Frontal cortex (tissue), 4 donors: ENCODE measurements at regions not wholly inside any gene's neighbourhood (a gene's known extent, or its start where the extent isn't known, plus 50 kb on each side); places are given as distances from the start of the nearest gene placed in this dataset. TPM values are rescaled to one million over a fixed set of nuclear protein-coding genes. Genes with fewer than 3 reads are reported as not detected.

Experiments used
- DNase-seq, 2 donors: peaks; one replicate each; pipeline ENCODE4 v3.0.0; 2012; ENCODE audit warnings: low spot score in 2 of 2
- FAIRE-seq: peaks from 2 replicates; lab custom pipeline; 2012; peaks lifted over from hg19 to GRCh38; lab: Jason Lieb, UNC
- small RNA-seq: library from RNA; depleted of rRNA; stranded (forward); fragments of <200 nt; gene quantifications from one replicate; pipeline ENCODE3, GENCODE V24; 2014
- donor health status: control.
- donor health status: control.
- donor health status: control.

DNA sequence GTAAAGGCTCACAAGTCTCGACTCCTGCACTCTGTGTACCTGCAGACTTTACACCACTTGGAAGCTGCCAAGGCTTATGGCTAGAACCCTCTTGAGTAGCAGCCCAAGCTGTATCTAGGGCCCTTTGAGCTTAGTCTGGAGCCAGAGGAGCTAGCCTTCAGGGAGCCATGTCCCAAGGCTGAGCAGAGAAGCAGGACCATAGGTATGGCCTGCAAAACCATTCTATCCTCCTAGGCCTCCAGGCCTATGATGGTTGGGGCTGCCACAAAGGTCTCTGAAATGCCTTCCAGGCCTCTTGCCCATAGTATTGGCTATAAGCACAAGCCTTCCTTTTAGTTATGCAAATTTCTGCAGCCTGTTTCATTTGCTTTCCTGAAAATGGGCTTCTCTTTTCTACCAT is 380.7 kb upstream of the CPXCR1 start:
- no peak for FAIRE-seq
- no peak for DNase-seq

DNA sequence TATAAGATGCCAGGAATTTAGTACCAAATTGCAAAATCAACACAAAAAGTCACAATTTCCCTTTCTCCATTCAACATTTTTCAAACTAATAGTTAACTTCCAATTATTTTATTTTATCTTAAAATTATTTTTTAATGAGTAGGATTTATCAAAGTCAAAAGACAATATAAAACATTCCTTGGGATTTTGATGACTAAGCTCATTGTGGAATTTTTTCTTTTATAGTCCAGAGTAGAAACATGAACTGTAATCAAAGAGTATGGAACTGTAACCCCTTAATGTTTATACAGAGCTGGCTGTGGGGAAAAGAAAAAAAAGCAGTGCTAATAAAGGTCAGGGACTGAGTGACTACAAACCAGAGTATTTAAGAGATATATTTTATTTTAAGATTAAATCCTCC is 368.6 kb upstream of the CPXCR1 start:
- DNase-seq (no peak), FAIRE-seq (no peak)

- DNase-seq (no peak), FAIRE-seq (no peak)
These were observed 349.5 kb upstream of the CPXCR1 start for GRCh38 chrX:88397551-88397950.

DNA sequence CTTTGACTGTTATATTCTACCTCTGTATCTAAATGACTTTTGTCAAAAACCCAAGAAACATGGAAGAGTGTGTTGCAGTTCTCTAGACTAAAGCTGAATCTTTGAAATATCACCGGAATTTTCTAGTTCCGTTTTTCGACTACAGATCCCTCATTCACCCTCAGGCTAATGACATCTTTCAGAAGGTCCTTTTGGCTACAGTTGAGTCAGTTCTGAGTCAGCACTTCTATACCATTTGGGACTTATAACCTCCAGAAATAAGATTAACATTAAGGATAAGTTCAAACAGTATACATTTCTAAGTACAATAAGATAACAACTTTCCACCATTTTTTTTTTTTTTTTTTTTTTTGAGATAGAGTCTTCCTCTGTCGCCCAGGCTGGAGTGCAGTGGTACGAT is 331.0 kb upstream of the CPXCR1 start:
- DNase-seq, result no peak
- FAIRE-seq, result no peak

- DNase-seq, result no peak
- FAIRE-seq, result no peak
These were observed 330.1 kb upstream of the CPXCR1 start for GRCh38 chrX:88416965-88417364.

DNA sequence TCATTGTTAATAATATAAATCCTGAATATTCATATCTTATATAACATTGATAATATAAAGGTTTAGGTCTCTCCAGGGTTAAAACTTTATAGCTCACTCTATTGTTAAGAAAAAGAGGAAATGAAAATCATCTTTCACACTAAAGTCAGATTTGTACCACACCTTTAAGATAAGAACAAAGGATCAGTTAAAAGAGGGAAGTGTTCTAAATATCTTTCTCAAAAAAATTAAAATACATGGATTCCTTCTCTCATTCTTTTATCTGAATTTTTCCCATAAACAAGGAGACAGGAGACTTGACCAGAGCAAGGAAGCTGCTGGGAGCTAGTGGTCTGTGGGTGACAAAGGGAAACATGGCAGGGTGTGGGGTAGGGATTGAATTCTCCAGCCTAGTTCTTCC is 323.0 kb upstream of the CPXCR1 start:
- no peak for FAIRE-seq

GRCh38 chrX:88424541-88424940 is 322.5 kb upstream of the CPXCR1 start:
- DNase-seq (no peak), FAIRE-seq (no peak)

More for the DNA sequence above, 323.0 kb upstream of the CPXCR1 start:
- no peak for DNase-seq

- DNase-seq (peak in 1 of 2 donors; percentile 1), FAIRE-seq (peak; percentile 79)
These were observed 321.3 kb upstream of the CPXCR1 start for GRCh38 chrX:88425739-88426138.

DNA sequence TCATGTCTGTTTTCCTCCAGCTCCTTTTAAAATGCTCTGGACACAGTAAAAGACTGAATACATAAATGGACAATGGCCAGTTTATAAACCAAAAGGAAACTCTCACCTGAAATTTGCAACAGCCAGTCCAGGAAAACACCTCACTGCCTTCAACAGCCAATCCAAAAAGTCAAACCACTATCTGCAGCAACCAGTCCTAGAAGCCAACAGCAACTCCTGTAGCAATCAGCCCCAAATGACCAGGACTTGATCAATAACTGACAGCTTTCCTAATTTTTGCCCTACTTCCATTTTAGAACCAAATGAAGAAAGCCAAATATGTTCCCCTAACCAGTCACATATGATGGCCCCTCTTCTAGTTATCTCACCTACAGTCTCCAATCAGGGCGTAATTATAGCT is 309.5 kb upstream of the CPXCR1 start:
- no peak for DNase-seq
- no peak for FAIRE-seq

- no peak for DNase-seq
- no peak for FAIRE-seq
These were observed 308.8 kb upstream of the CPXCR1 start for GRCh38 chrX:88438209-88438608.

GRCh38 chrX:88439935-88440334 is 307.1 kb upstream of the CPXCR1 start:
- DNase-seq (no peak), FAIRE-seq (no peak)

Small RNAs in the stretch of these regions (small RNA-seq; reads per million reads assigned to genes)
- gene AL929325.1, result not detected
- not detected for gene RF01225
